Spinal cord (tissue), 9 donors: ENCODE measurements at regions not wholly inside any gene's neighbourhood (a gene's known extent, or its start where the extent isn't known, plus 50 kb on each side); places are given as distances from the start of the nearest gene placed in this dataset.
A peak's percentile ranks its signal among the peaks of the same experiment; 100 is the strongest.

Experiments
- DNase-seq, 6 donors: peaks; one replicate each; pipeline versions ENCODE4 v3.0.0 to v3.0.0-alpha.2; 2013 to 2015; ENCODE audit warnings: low spot score in 6 of 6, low read depth in 4 of 6
- H3K27ac ChIP-seq: one replicate; pipeline ENCODE4 v1.5.1; 2013; ENCODE audit warnings: low read depth, low read length, control low read depth
- H3K27me3 ChIP-seq: one replicate; pipeline ENCODE4 v1.6.1; 2013; ENCODE audit warnings: low read length; ENCODE audit not compliant: control insufficient read depth, insufficient read depth
- H3K36me3 ChIP-seq: one replicate; pipeline ENCODE4 v1.6.1; 2013; ENCODE audit warnings: low read length; ENCODE audit not compliant: control insufficient read depth, insufficient read depth
- H3K4me1 ChIP-seq: one replicate; pipeline ENCODE4 v1.6.1; 2013; ENCODE audit warnings: low read length; ENCODE audit not compliant: control insufficient read depth, insufficient read depth
- H3K4me3 ChIP-seq: one replicate; pipeline ENCODE4 v1.5.1; 2013; ENCODE audit warnings: low read depth, low read length, control low read depth
- H3K9me3 ChIP-seq: one replicate; pipeline ENCODE4 v1.6.1; 2013; ENCODE audit warnings: low read length; ENCODE audit not compliant: control insufficient read depth, insufficient read depth
- WGBS: methylation state at CpG from one replicate; pipeline ENCODE4 v1.1.5; 2013; ENCODE audit warnings: missing lambda C conversion rate; ENCODE audit not compliant: insufficient coverage; 5-methylcytosine and 5-hydroxymethylcytosine counted together
- donor health status: healthy.

DNA sequence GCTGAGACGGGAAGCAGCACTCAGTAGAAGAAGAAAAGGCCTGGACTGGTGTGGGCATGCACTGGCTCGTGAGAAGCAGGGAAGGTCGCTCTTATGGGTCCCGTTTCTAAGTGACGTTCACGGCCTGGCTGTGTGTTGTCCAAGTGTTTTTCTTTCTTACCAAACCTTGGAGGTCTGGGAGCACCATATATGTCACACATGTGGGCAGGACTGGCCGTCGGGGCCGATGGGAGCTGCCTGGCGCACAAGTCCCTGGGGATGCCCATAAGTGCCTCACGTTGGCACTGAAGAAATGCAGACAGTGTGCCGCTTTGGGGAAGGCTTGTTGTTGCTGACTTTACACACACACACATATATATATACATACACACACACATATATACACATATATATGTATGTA, 86.0 kb upstream of the DUSP22 start:
- WGBS = 90% methylated on average over 9 of the region's 12 CpGs
- Histone ChIP-seq H3K27me3 (no peaks in the 10 kb centered on the region), H3K27ac (no peak overlapping the region), H3K9me3 (no peaks in the 10 kb centered on the region), H3K36me3 (no peaks in the 10 kb centered on the region), H3K4me1 (peaks cover 6% of the 10 kb centered on the region), H3K4me3 (no peak overlapping the region)
- no peak for DNase-seq

DNA sequence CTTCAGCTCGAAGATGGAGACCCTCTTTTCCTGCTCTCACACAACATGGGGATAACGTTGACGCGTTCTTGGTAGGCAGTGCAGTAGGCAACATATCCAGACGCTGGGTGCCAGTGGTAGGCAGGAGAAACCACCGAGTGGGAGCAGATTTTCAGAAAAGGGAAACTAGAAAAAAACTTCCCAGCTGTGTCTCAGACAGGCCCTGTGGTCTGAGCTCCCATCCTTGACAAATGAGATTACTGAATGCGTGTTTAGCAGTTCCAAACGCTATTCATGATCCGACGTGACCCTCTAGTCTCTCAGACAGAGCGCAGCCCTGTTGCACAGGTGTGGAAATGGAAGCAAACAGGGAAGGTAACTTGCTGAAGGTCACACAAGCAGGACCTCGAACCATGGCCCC, 83.9 kb upstream of the DUSP22 start:
- DNase-seq = no peak
- Histone ChIP-seq H3K4me1 (peaks cover 16% of the 10 kb centered on the region), H3K9me3 (no peaks in the 10 kb centered on the region), H3K27ac (no peak overlapping the region), H3K27me3 (no peaks in the 10 kb centered on the region), H3K36me3 (no peaks in the 10 kb centered on the region), H3K4me3 (no peak overlapping the region)
- 81% methylated on average over 12 of the region's 12 CpGs for WGBS

DNA sequence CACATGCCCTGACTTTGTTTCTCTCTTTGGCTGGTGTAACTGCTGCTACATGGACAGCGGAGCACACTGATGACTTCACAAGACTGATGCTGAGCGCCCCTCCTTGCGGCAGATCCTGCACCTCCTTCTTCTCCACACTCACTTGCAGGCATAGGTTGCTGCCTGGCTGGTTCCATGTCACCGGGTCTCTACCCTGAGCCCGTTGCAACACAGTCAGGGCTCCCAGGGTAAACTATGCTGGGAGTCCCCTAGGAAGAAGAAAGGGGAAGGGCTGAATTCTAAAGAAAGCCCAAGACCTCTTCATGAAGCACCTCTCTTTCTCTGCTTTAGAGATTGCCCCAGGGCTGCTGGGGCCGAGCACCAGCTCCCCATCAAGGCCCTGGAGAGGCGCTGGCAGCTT, 83.3 kb upstream of the DUSP22 start:
- Histone ChIP-seq H3K36me3 (no peaks in the 10 kb centered on the region), H3K4me3 (no peak overlapping the region), H3K27ac (no peak overlapping the region), H3K4me1 (peaks cover 16% of the 10 kb centered on the region), H3K9me3 (no peaks in the 10 kb centered on the region), H3K27me3 (no peaks in the 10 kb centered on the region)
- WGBS = 84% methylated on average over 3 of the region's 7 CpGs
- no peak for DNase-seq

- Histone ChIP-seq H3K36me3 (no peaks in the 10 kb centered on the region), H3K27ac (no peak overlapping the region), H3K4me3 (no peak overlapping the region), H3K4me1 (peaks cover 16% of the 10 kb centered on the region), H3K9me3 (peaks cover 3% of the 10 kb centered on the region), H3K27me3 (no peaks in the 10 kb centered on the region)
- DNase-seq = no peak
- WGBS = 92% methylated on average over 24 of the region's 27 CpGs
These were observed 82.7 kb upstream of the DUSP22 start for GRCh38 chr6:209432-210103.

- H3K27ac ChIP-seq = no peak overlapping the region
- 91% methylated on average over 7 of the region's 7 CpGs for WGBS
- peaks cover 5% of the 10 kb centered on the region for H3K9me3 ChIP-seq
- H3K36me3 ChIP-seq = no peaks in the 10 kb centered on the region
- no peak overlapping the region for H3K4me3 ChIP-seq
- no peak for DNase-seq
- H3K4me1 ChIP-seq = peaks cover 16% of the 10 kb centered on the region
- no peaks in the 10 kb centered on the region for H3K27me3 ChIP-seq
These were observed 82.2 kb upstream of the DUSP22 start for GRCh38 chr6:210104-210456.

- no peaks in the 10 kb centered on the region for H3K36me3 ChIP-seq
- WGBS = 67% methylated on average over 10 of the region's 13 CpGs
- H3K27ac ChIP-seq = no peak overlapping the region
- H3K27me3 ChIP-seq = no peaks in the 10 kb centered on the region
- H3K4me3 ChIP-seq = no peak overlapping the region
- peak in 1 of 6 donors; percentile 26 for DNase-seq
- H3K9me3 ChIP-seq = peaks cover 5% of the 10 kb centered on the region
- H3K4me1 ChIP-seq = peaks cover 16% of the 10 kb centered on the region
These were observed 81.4 kb upstream of the DUSP22 start for GRCh38 chr6:210778-211374.

- no peak overlapping the region for H3K4me3 ChIP-seq
- H3K36me3 ChIP-seq = no peaks in the 10 kb centered on the region
- H3K9me3 ChIP-seq = peaks cover 5% of the 10 kb centered on the region
- no peak overlapping the region for H3K27ac ChIP-seq
- 65% methylated on average over 8 of the region's 10 CpGs for WGBS
- H3K4me1 ChIP-seq = peaks cover 16% of the 10 kb centered on the region
- peak in 3 of 6 donors; percentile 18 to 62 (median 30) for DNase-seq
- no peaks in the 10 kb centered on the region for H3K27me3 ChIP-seq
These were observed 80.3 kb upstream of the DUSP22 start for GRCh38 chr6:211871-212497.

DNA sequence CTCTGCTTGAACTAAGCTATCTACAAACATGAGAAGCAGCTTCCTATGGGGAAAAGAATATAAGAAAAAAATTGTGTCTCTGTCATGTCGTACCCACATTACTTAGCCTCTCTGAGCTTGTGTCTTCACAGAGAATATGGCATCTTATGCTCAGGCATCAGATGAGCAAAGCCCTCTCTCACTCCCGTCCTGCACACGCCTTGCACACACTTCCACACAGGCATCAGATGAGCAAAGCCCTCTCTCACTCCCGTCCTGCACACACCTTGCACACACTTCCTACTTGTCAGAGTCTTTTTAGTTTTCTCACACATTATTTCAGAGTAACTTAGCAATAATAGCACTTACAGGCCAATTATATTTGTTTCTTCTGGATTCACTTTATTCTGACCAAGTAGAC, 79.0 kb upstream of the DUSP22 start:
- Histone ChIP-seq H3K9me3 (peaks cover 5% of the 10 kb centered on the region), H3K27ac (no peak overlapping the region), H3K4me1 (peaks cover 16% of the 10 kb centered on the region), H3K4me3 (no peak overlapping the region), H3K27me3 (no peaks in the 10 kb centered on the region), H3K36me3 (no peaks in the 10 kb centered on the region)
- DNase-seq = no peak
- 65% methylated on average over 3 of the region's 4 CpGs for WGBS

GRCh38 chr6:214428-214827, 77.9 kb upstream of the DUSP22 start:
- Histone ChIP-seq H3K4me3 (no peak overlapping the region), H3K4me1 (peaks cover 16% of the 10 kb centered on the region), H3K9me3 (peaks cover 5% of the 10 kb centered on the region), H3K27ac (no peak overlapping the region), H3K27me3 (no peaks in the 10 kb centered on the region), H3K36me3 (no peaks in the 10 kb centered on the region)
- 91% methylated on average over 5 of the region's 5 CpGs for WGBS
- no peak for DNase-seq
